Neuron (in vitro differentiated cells): ENCODE measurements at regions not wholly inside any gene's neighbourhood (a gene's known extent, or its start where the extent isn't known, plus 50 kb on each side); places are given as distances from the start of the nearest gene placed in this dataset.

Experiments
- H2AFZ ChIP-seq: one replicate; pipeline ENCODE4 v1.6.1; 2013; ENCODE audit warnings: low read depth, mild to moderate bottlenecking, inconsistent platforms, low read length, moderate library complexity
- H3K27me3 ChIP-seq: one replicate; pipeline ENCODE4 v1.6.1; 2013; ENCODE audit warnings: low read length; ENCODE audit not compliant: insufficient read depth
- H3K36me3 ChIP-seq: one replicate; pipeline ENCODE4 v1.6.1; 2013; ENCODE audit warnings: low read length; ENCODE audit not compliant: insufficient read depth
- H3K4me1 ChIP-seq: one replicate; pipeline ENCODE4 v1.6.1; 2013; ENCODE audit warnings: low read length; ENCODE audit not compliant: insufficient read depth
- H3K4me3 ChIP-seq: 2 replicates; pipeline ENCODE4 v1.5.1; 2013; ENCODE audit warnings: mild to moderate bottlenecking, low read length, moderate library complexity
- H3K9me3 ChIP-seq: one replicate; pipeline ENCODE4 v1.6.1; 2013; ENCODE audit warnings: low read length

- no peak overlapping the region for H2AFZ ChIP-seq
- no peaks in the 10 kb centered on the region for H3K9me3 ChIP-seq
- no peaks in the 10 kb centered on the region for H3K36me3 ChIP-seq
- no peaks in the 10 kb centered on the region for H3K4me1 ChIP-seq
- no peak overlapping the region for H3K4me3 ChIP-seq
- no peaks in the 10 kb centered on the region for H3K27me3 ChIP-seq
Observed at GRCh38 chr7:124692425-124692824, 73.2 kb downstream of the GPR37 start.

GRCh38 chr7:124690840-124691239 lies 74.8 kb downstream of the GPR37 start:
- no peaks in the 10 kb centered on the region for H3K27me3 ChIP-seq
- H2AFZ ChIP-seq = no peak overlapping the region
- H3K9me3 ChIP-seq = no peaks in the 10 kb centered on the region
- no peaks in the 10 kb centered on the region for H3K36me3 ChIP-seq
- H3K4me3 ChIP-seq = no peak overlapping the region
- no peaks in the 10 kb centered on the region for H3K4me1 ChIP-seq

GRCh38 chr7:124689931-124690330 lies 75.7 kb downstream of the GPR37 start:
- Histone ChIP-seq H3K36me3 (no peaks in the 10 kb centered on the region), H2AFZ (no peak overlapping the region), H3K9me3 (no peaks in the 10 kb centered on the region), H3K27me3 (no peaks in the 10 kb centered on the region), H3K4me3 (no peak overlapping the region), H3K4me1 (no peaks in the 10 kb centered on the region)

GRCh38 chr7:124689523-124689922 lies 76.1 kb downstream of the GPR37 start:
- no peak overlapping the region for H3K4me3 ChIP-seq
- H2AFZ ChIP-seq = no peak overlapping the region
- no peaks in the 10 kb centered on the region for H3K9me3 ChIP-seq
- no peaks in the 10 kb centered on the region for H3K36me3 ChIP-seq
- no peaks in the 10 kb centered on the region for H3K27me3 ChIP-seq
- no peaks in the 10 kb centered on the region for H3K4me1 ChIP-seq

GRCh38 chr7:124688991-124689390 lies 76.6 kb downstream of the GPR37 start:
- no peak overlapping the region for H2AFZ ChIP-seq
- H3K9me3 ChIP-seq = no peaks in the 10 kb centered on the region
- H3K4me1 ChIP-seq = no peaks in the 10 kb centered on the region
- H3K27me3 ChIP-seq = no peaks in the 10 kb centered on the region
- H3K36me3 ChIP-seq = no peaks in the 10 kb centered on the region
- no peak overlapping the region for H3K4me3 ChIP-seq

- Histone ChIP-seq H2AFZ (no peak overlapping the region), H3K9me3 (no peaks in the 10 kb centered on the region), H3K27me3 (no peaks in the 10 kb centered on the region), H3K4me1 (no peaks in the 10 kb centered on the region), H3K4me3 (no peak overlapping the region), H3K36me3 (no peaks in the 10 kb centered on the region)
Observed at GRCh38 chr7:124686543-124687171, 78.9 kb downstream of the GPR37 start.

GRCh38 chr7:124681946-124682345 lies 83.6 kb downstream of the GPR37 start:
- Histone ChIP-seq H2AFZ (no peak overlapping the region), H3K9me3 (no peaks in the 10 kb centered on the region), H3K4me3 (no peak overlapping the region), H3K4me1 (no peaks in the 10 kb centered on the region), H3K27me3 (no peaks in the 10 kb centered on the region), H3K36me3 (no peaks in the 10 kb centered on the region)

- H3K4me3 ChIP-seq = no peak overlapping the region
- no peaks in the 10 kb centered on the region for H3K36me3 ChIP-seq
- H3K27me3 ChIP-seq = no peaks in the 10 kb centered on the region
- H3K9me3 ChIP-seq = no peaks in the 10 kb centered on the region
- H3K4me1 ChIP-seq = no peaks in the 10 kb centered on the region
- H2AFZ ChIP-seq = no peak overlapping the region
Observed at GRCh38 chr7:124680304-124680703, 85.3 kb downstream of the GPR37 start.

GRCh38 chr7:124679586-124680225 lies 85.9 kb downstream of the GPR37 start:
- H3K9me3 ChIP-seq = no peaks in the 10 kb centered on the region
- H3K36me3 ChIP-seq = no peaks in the 10 kb centered on the region
- H3K4me1 ChIP-seq = no peaks in the 10 kb centered on the region
- no peak overlapping the region for H3K4me3 ChIP-seq
- no peaks in the 10 kb centered on the region for H3K27me3 ChIP-seq
- peak overlapping the region; percentile 10 for H2AFZ ChIP-seq

GRCh38 chr7:124679146-124679545 lies 86.4 kb downstream of the GPR37 start:
- Histone ChIP-seq H3K4me3 (no peak overlapping the region), H3K4me1 (no peaks in the 10 kb centered on the region), H3K27me3 (no peaks in the 10 kb centered on the region), H3K9me3 (no peaks in the 10 kb centered on the region), H3K36me3 (no peaks in the 10 kb centered on the region), H2AFZ (no peak overlapping the region)

GRCh38 chr7:124674451-124674850 lies 91.1 kb downstream of the GPR37 start:
- no peak overlapping the region for H3K4me3 ChIP-seq
- H3K27me3 ChIP-seq = no peaks in the 10 kb centered on the region
- no peaks in the 10 kb centered on the region for H3K9me3 ChIP-seq
- no peaks in the 10 kb centered on the region for H3K4me1 ChIP-seq
- H3K36me3 ChIP-seq = no peaks in the 10 kb centered on the region
- H2AFZ ChIP-seq = no peak overlapping the region

GRCh38 chr7:124672011-124672410 lies 93.6 kb downstream of the GPR37 start:
- Histone ChIP-seq H3K27me3 (no peaks in the 10 kb centered on the region), H3K4me3 (no peak overlapping the region), H3K36me3 (no peaks in the 10 kb centered on the region), H3K4me1 (no peaks in the 10 kb centered on the region), H3K9me3 (no peaks in the 10 kb centered on the region), H2AFZ (no peak overlapping the region)

GRCh38 chr7:124667312-124668153 lies 98.1 kb downstream of the GPR37 start:
- H3K27me3 ChIP-seq = no peaks in the 10 kb centered on the region
- no peaks in the 10 kb centered on the region for H3K36me3 ChIP-seq
- no peaks in the 10 kb centered on the region for H3K9me3 ChIP-seq
- no peak overlapping the region for H3K4me3 ChIP-seq
- H3K4me1 ChIP-seq = no peaks in the 10 kb centered on the region
- no peak overlapping the region for H2AFZ ChIP-seq
